Stomach smooth muscle (tissue), 2 donors: ENCODE measurements at regions not wholly inside any gene's neighbourhood (a gene's known extent, or its start where the extent isn't known, plus 50 kb on each side); places are given as distances from the start of the nearest gene placed in this dataset.

ENCODE experiments used
- H3K27ac ChIP-seq: one replicate; pipeline ENCODE4 v1.7.0; 2013; ENCODE audit warnings: mild to moderate bottlenecking, low read length, inconsistent platforms
- H3K27me3 ChIP-seq, 2 donors: one replicate each; pipeline ENCODE4 v1.7.0; 2013; ENCODE audit warnings: low read length in 2 of 2; ENCODE audit not compliant: insufficient read depth in 2 of 2, control insufficient read depth in 1 of 2
- H3K36me3 ChIP-seq, 2 donors: one replicate each; pipeline ENCODE4 v1.7.0; 2013; ENCODE audit warnings: low read length in 2 of 2; ENCODE audit not compliant: control insufficient read depth in 2 of 2, insufficient read depth in 2 of 2
- H3K4me1 ChIP-seq: one replicate; pipeline ENCODE4 v1.7.0; 2013; ENCODE audit warnings: low read length; ENCODE audit not compliant: control insufficient read depth, insufficient read depth
- H3K4me3 ChIP-seq, 2 donors: one replicate each; pipeline ENCODE4 v1.7.0; 2013; ENCODE audit warnings: low read length in 2 of 2
- H3K9ac ChIP-seq, 2 donors: one replicate each; pipeline ENCODE4 v1.7.0; 2013; ENCODE audit warnings: low read length in 2 of 2, mild to moderate bottlenecking in 1 of 2
- H3K9me3 ChIP-seq, 2 donors: one replicate each; pipeline ENCODE4 v1.7.0; 2013; ENCODE audit warnings: low read length in 2 of 2; ENCODE audit not compliant: control insufficient read depth in 2 of 2
- donor health status: healthy.
- donor health status: Pancreatic carcinoma.

- H3K36me3 ChIP-seq = no peaks in the 10 kb centered on the region
- no peaks in the 10 kb centered on the region for H3K27me3 ChIP-seq
- no peaks in the 10 kb centered on the region for H3K9me3 ChIP-seq
- H3K4me1 ChIP-seq = no peaks in the 10 kb centered on the region
- H3K9ac ChIP-seq = no peak overlapping the region
- H3K27ac ChIP-seq = no peak overlapping the region
- H3K4me3 ChIP-seq = no peak overlapping the region
These were observed 444.8 kb downstream of the SLITRK5 start for GRCh38 chr13:88115976-88116375.

GRCh38 chr13:88118952-88119351 lies 447.8 kb downstream of the SLITRK5 start:
- Histone ChIP-seq H3K9ac (no peak overlapping the region), H3K27me3 (no peaks in the 10 kb centered on the region), H3K27ac (no peak overlapping the region), H3K36me3 (no peaks in the 10 kb centered on the region), H3K9me3 (no peaks in the 10 kb centered on the region), H3K4me1 (no peaks in the 10 kb centered on the region), H3K4me3 (no peak overlapping the region)

GRCh38 chr13:88124142-88124541 lies 453.0 kb downstream of the SLITRK5 start:
- Histone ChIP-seq H3K4me3 (no peak overlapping the region), H3K36me3 (no peaks in the 10 kb centered on the region), H3K9ac (no peak overlapping the region), H3K27me3 (no peaks in the 10 kb centered on the region), H3K9me3 (no peaks in the 10 kb centered on the region), H3K4me1 (no peaks in the 10 kb centered on the region), H3K27ac (no peak overlapping the region)

GRCh38 chr13:88125055-88125454 lies 453.9 kb downstream of the SLITRK5 start:
- H3K9ac ChIP-seq = no peak overlapping the region
- no peaks in the 10 kb centered on the region for H3K9me3 ChIP-seq
- no peaks in the 10 kb centered on the region for H3K4me1 ChIP-seq
- H3K27ac ChIP-seq = no peak overlapping the region
- no peaks in the 10 kb centered on the region for H3K36me3 ChIP-seq
- no peaks in the 10 kb centered on the region for H3K27me3 ChIP-seq
- H3K4me3 ChIP-seq = no peak overlapping the region

GRCh38 chr13:88136098-88136790 lies 465.1 kb downstream of the SLITRK5 start:
- Histone ChIP-seq H3K4me3 (no peak overlapping the region), H3K27me3 (no peaks in the 10 kb centered on the region), H3K9me3 (no peaks in the 10 kb centered on the region), H3K36me3 (no peaks in the 10 kb centered on the region), H3K9ac (no peak overlapping the region), H3K27ac (no peak overlapping the region), H3K4me1 (no peaks in the 10 kb centered on the region)

GRCh38 chr13:88142653-88143052 lies 471.5 kb downstream of the SLITRK5 start:
- Histone ChIP-seq H3K4me3 (no peak overlapping the region), H3K27ac (no peak overlapping the region), H3K9ac (no peak overlapping the region), H3K27me3 (no peaks in the 10 kb centered on the region), H3K36me3 (no peaks in the 10 kb centered on the region), H3K9me3 (no peaks in the 10 kb centered on the region), H3K4me1 (no peaks in the 10 kb centered on the region)

GRCh38 chr13:88144580-88144979 lies 473.4 kb downstream of the SLITRK5 start:
- Histone ChIP-seq H3K9ac (no peak overlapping the region), H3K27me3 (no peaks in the 10 kb centered on the region), H3K4me3 (no peak overlapping the region), H3K36me3 (no peaks in the 10 kb centered on the region), H3K4me1 (no peaks in the 10 kb centered on the region), H3K27ac (no peak overlapping the region), H3K9me3 (no peaks in the 10 kb centered on the region)

GRCh38 chr13:88153353-88153752 lies 482.2 kb downstream of the SLITRK5 start:
- Histone ChIP-seq H3K4me3 (no peak overlapping the region), H3K9ac (no peak overlapping the region), H3K36me3 (no peaks in the 10 kb centered on the region)

GRCh38 chr13:88154001-88154400 lies 482.8 kb downstream of the SLITRK5 start:
- H3K27ac ChIP-seq = no peak overlapping the region

More at GRCh38 chr13:88153353-88153752, 482.2 kb downstream of the SLITRK5 start:
- Histone ChIP-seq H3K4me1 (no peaks in the 10 kb centered on the region), H3K9me3 (peaks cover 0 to 2% of the 10 kb centered on the region in 2 donors), H3K27me3 (no peaks in the 10 kb centered on the region), H3K27ac (no peak overlapping the region)

GRCh38 chr13:88162076-88162702 lies 491.0 kb downstream of the SLITRK5 start:
- no peaks in the 10 kb centered on the region for H3K36me3 ChIP-seq
- no peak overlapping the region for H3K9ac ChIP-seq
- H3K27me3 ChIP-seq = no peaks in the 10 kb centered on the region

More at GRCh38 chr13:88154001-88154400, 482.8 kb downstream of the SLITRK5 start:
- H3K9ac ChIP-seq = no peak overlapping the region
- H3K36me3 ChIP-seq = no peaks in the 10 kb centered on the region
- H3K4me1 ChIP-seq = no peaks in the 10 kb centered on the region
- no peak overlapping the region for H3K4me3 ChIP-seq
- H3K9me3 ChIP-seq = peaks cover 0 to 2% of the 10 kb centered on the region in 2 donors
- no peaks in the 10 kb centered on the region for H3K27me3 ChIP-seq

GRCh38 chr13:88176231-88176630 lies 505.1 kb downstream of the SLITRK5 start:
- Histone ChIP-seq H3K27me3 (no peaks in the 10 kb centered on the region), H3K9ac (no peak overlapping the region), H3K27ac (no peak overlapping the region), H3K36me3 (no peaks in the 10 kb centered on the region), H3K9me3 (no peaks in the 10 kb centered on the region), H3K4me3 (no peak overlapping the region), H3K4me1 (no peaks in the 10 kb centered on the region)

More at GRCh38 chr13:88162076-88162702, 491.0 kb downstream of the SLITRK5 start:
- Histone ChIP-seq H3K4me1 (no peaks in the 10 kb centered on the region), H3K9me3 (no peaks in the 10 kb centered on the region), H3K27ac (no peak overlapping the region), H3K4me3 (no peak overlapping the region)
